Glutamatergic neuron (in vitro differentiated cells): ENCODE measurements at regions not wholly inside any gene's neighbourhood (a gene's known extent, or its start where the extent isn't known, plus 50 kb on each side); places are given as distances from the start of the nearest gene placed in this dataset.

Experiments
- DNase-seq: peaks from one replicate; pipeline ENCODE4 v3.0.0; 2022
- H3K27ac Mint-ChIP-seq: one replicate; pipeline ENCODE4 v1.8.0; 2020; ENCODE audit warnings: mild to moderate bottlenecking, mixed read lengths, inconsistent platforms; ENCODE audit not compliant: unreplicated experiment
- H3K27me3 Mint-ChIP-seq: one replicate; pipeline ENCODE4 v1.8.0; 2020; ENCODE audit warnings: mild to moderate bottlenecking, moderate library complexity, mixed read lengths, inconsistent platforms; ENCODE audit not compliant: unreplicated experiment
- H3K36me3 Mint-ChIP-seq: one replicate; pipeline ENCODE4 v1.8.0; 2020; ENCODE audit warnings: mild to moderate bottlenecking, mixed read lengths, inconsistent platforms; ENCODE audit not compliant: unreplicated experiment
- H3K4me1 Mint-ChIP-seq: one replicate; pipeline ENCODE4 v1.8.0; 2020; ENCODE audit warnings: mild to moderate bottlenecking, low read depth, mixed read lengths, inconsistent platforms; ENCODE audit not compliant: unreplicated experiment
- H3K4me3 Mint-ChIP-seq: one replicate; pipeline ENCODE4 v1.8.0; 2020; ENCODE audit warnings: mild to moderate bottlenecking, mixed read lengths, inconsistent platforms; ENCODE audit not compliant: unreplicated experiment
- H3K9me3 Mint-ChIP-seq: one replicate; pipeline ENCODE4 v1.8.0; 2020; ENCODE audit warnings: mild to moderate bottlenecking, moderate library complexity, mixed read lengths, inconsistent platforms; ENCODE audit not compliant: unreplicated experiment
- CTCF ChIP-seq: fragments of 200-600 bp; sonication (generic); IDR thresholded peaks from one replicate; pipeline ENCODE4 v1.5.0; 2021; ENCODE audit not compliant: partially characterized antibody, unreplicated experiment

DNA sequence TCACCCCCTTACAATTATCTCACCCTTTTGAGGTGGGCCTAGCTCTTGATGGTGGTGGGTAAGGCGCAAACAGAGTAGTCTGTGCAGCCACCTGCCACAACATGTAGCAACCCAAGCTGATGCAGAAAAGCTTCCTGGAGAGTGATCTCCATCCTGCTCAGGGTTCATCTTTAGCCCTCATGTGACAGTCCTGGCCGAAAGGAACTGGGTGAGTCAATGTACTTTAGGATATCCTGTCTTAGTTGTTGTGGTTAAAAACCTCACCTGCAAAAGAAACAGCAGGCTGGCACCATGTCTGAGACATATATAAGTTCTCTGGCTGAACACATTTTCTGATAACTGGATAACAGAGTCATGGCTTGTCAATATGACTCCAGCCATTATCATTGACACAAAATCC lies 183.5 kb upstream of the CPHXL start:
- no peak for TF ChIP-seq CTCF
- Mint-ChIP-seq H3K27me3 (peaks cover 3% of the 10 kb centered on the region), H3K27ac (no peak overlapping the region), H3K4me3 (no peak overlapping the region), H3K9me3 (peaks cover 3% of the 10 kb centered on the region), H3K4me1 (peaks cover 18% of the 10 kb centered on the region), H3K36me3 (no peaks in the 10 kb centered on the region)
- DNase-seq, result no peak

DNA sequence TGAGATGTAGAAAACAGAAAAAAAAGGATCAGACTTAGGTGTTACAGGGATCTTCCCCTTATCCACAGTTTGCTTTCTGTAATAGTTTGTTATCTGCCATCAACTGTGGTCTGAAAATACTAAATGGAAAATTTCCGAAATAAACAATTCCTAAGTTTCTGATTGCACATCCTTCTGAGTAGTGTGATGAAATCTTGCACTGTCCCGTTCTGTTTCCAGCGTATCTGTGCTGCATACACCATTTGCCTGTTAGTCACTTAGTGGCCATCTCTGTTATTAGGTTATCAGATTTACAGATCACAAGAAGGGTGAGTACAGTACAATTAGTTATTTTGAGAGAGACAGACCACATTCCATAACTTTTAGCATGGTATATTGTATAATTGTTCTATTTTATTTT lies 185.6 kb upstream of the CPHXL start:
- no peak for DNase-seq
- H3K27me3 Mint-ChIP-seq, result peaks cover 2% of the 10 kb centered on the region
- no peak overlapping the region for H3K4me3 Mint-ChIP-seq
- no peak for TF ChIP-seq CTCF
- H3K36me3 Mint-ChIP-seq, result peaks cover 5% of the 10 kb centered on the region
- peaks cover 18% of the 10 kb centered on the region for H3K4me1 Mint-ChIP-seq
- H3K9me3 Mint-ChIP-seq, result peaks cover 3% of the 10 kb centered on the region
- H3K27ac Mint-ChIP-seq, result no peak overlapping the region

- Mint-ChIP-seq H3K9me3 (no peaks in the 10 kb centered on the region), H3K4me3 (no peak overlapping the region), H3K27ac (no peak overlapping the region), H3K4me1 (peaks cover 8% of the 10 kb centered on the region), H3K36me3 (peaks cover 5% of the 10 kb centered on the region), H3K27me3 (no peaks in the 10 kb centered on the region)
- no peak for DNase-seq
- TF ChIP-seq CTCF, result no peak
These were observed 187.7 kb upstream of the CPHXL start for GRCh38 chr16:75913958-75914357.

- H3K4me1 Mint-ChIP-seq, result peaks cover 5% of the 10 kb centered on the region
- H3K36me3 Mint-ChIP-seq, result peaks cover 5% of the 10 kb centered on the region
- TF ChIP-seq CTCF, result no peak
- DNase-seq, result no peak
- H3K9me3 Mint-ChIP-seq, result no peaks in the 10 kb centered on the region
- H3K4me3 Mint-ChIP-seq, result no peak overlapping the region
- no peaks in the 10 kb centered on the region for H3K27me3 Mint-ChIP-seq
- no peak overlapping the region for H3K27ac Mint-ChIP-seq
These were observed 190.2 kb upstream of the CPHXL start for GRCh38 chr16:75916451-75916850.

GRCh38 chr16:75918109-75918508 lies 191.8 kb upstream of the CPHXL start:
- H3K27me3 Mint-ChIP-seq, result no peaks in the 10 kb centered on the region
- peaks cover 6% of the 10 kb centered on the region for H3K4me1 Mint-ChIP-seq
- no peaks in the 10 kb centered on the region for H3K9me3 Mint-ChIP-seq
- no peak overlapping the region for H3K4me3 Mint-ChIP-seq
- no peak overlapping the region for H3K27ac Mint-ChIP-seq
- DNase-seq, result no peak
- no peak for TF ChIP-seq CTCF
- H3K36me3 Mint-ChIP-seq, result peaks cover 5% of the 10 kb centered on the region
